ENCODE measurements at regions not wholly inside any gene's neighbourhood (a gene's known extent, or its start where the extent isn't known, plus 50 kb on each side); places are given as distances from the start of the nearest gene placed in this dataset.

- TF ChIP-seq POLR2A (IDR thresholded peaks at IDR 0.05): no peak
- TF ChIP-seq, protein P1, sequence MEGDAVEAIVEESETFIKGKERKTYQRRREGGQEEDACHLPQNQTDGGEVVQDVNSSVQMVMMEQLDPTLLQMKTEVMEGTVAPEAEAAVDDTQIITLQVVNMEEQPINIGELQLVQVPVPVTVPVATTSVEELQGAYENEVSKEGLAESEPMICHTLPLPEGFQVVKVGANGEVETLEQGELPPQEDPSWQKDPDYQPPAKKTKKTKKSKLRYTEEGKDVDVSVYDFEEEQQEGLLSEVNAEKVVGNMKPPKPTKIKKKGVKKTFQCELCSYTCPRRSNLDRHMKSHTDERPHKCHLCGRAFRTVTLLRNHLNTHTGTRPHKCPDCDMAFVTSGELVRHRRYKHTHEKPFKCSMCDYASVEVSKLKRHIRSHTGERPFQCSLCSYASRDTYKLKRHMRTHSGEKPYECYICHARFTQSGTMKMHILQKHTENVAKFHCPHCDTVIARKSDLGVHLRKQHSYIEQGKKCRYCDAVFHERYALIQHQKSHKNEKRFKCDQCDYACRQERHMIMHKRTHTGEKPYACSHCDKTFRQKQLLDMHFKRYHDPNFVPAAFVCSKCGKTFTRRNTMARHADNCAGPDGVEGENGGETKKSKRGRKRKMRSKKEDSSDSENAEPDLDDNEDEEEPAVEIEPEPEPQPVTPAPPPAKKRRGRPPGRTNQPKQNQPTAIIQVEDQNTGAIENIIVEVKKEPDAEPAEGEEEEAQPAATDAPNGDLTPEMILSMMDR (IDR thresholded peaks at IDR 0.05): no peak
- TF ChIP-seq POLR2AphosphoS5 (IDR thresholded peaks at IDR 0.05): no peak
Observed at GRCh38 chr2:16099326-16099725, 159.0 kb downstream of the MYCN start.

Measured in sigmoid colon (tissue), 4 donors.